Neural cell (in vitro differentiated cells): ENCODE measurements at regions not wholly inside any gene's neighbourhood (a gene's known extent, or its start where the extent isn't known, plus 50 kb on each side); places are given as distances from the start of the nearest gene placed in this dataset.

ENCODE experiments used
- H2AFZ ChIP-seq: fragments of 200-600, 300-800 bp; sonication (generic), shearing (Covaris generic); 2 replicates; pipeline ENCODE4 v1.6.0; 2014; ENCODE audit warnings: low read depth, mild to moderate bottlenecking, antibody characterized with exemption, low read length, moderate library complexity
- H3F3A ChIP-seq: fragments of 200-600 bp; shearing (Covaris generic); 2 replicates; pipeline ENCODE4 v1.6.1; 2016; ENCODE audit warnings: mild to moderate bottlenecking, moderate library complexity, mixed read lengths, antibody characterized with exemption, low read length; ENCODE audit not compliant: insufficient read depth, poor library complexity, severe bottlenecking
- H3K27ac ChIP-seq: fragments of 200-600, 300-800 bp; sonication (generic), shearing (Covaris generic); 2 replicates; pipeline ENCODE4 v1.5.1; 2014; ENCODE audit warnings: mild to moderate bottlenecking, low read length, moderate library complexity
- H3K27me3 ChIP-seq: fragments of 300-800, 200-600 bp; sonication (generic), shearing (Covaris generic); 2 replicates; pipeline ENCODE4 v1.6.0; 2014; ENCODE audit warnings: mild to moderate bottlenecking, low read depth, low read length, moderate library complexity; ENCODE audit not compliant: insufficient read depth
- H3K36me3 ChIP-seq: fragments of 300-800, 200-600 bp; sonication (generic), shearing (Covaris generic); 2 replicates; pipeline ENCODE4 v1.5.1; 2014; ENCODE audit warnings: mild to moderate bottlenecking, antibody characterized with exemption, low read length, moderate library complexity; ENCODE audit not compliant: insufficient read depth
- H3K4me2 ChIP-seq: fragments of 300-800, 200-600 bp; sonication (generic), shearing (Covaris generic); 2 replicates; pipeline ENCODE4 v1.6.0; 2014; ENCODE audit warnings: mild to moderate bottlenecking, low read length
- H3K4me3 ChIP-seq: fragments of 300-800, 200-600 bp; sonication (generic), shearing (Covaris generic); 2 replicates; pipeline ENCODE4 v1.5.1; 2014; ENCODE audit warnings: mild to moderate bottlenecking, low read length, moderate library complexity
- H3K79me2 ChIP-seq: fragments of 200-600 bp; shearing (Covaris generic); replicated peaks from 2 replicates; pipeline ENCODE4 v1.6.0; 2014; ENCODE audit warnings: mild to moderate bottlenecking, low read length, moderate library complexity; ENCODE audit not compliant: insufficient read depth
- H3K9ac ChIP-seq: fragments of 300-800, 200-600 bp; sonication (generic), shearing (Covaris generic); 2 replicates; pipeline ENCODE4 v1.6.1; 2016; ENCODE audit warnings: mild to moderate bottlenecking, low read length, mixed read lengths
- H3K9me2 ChIP-seq: fragments of 200-600 bp; shearing (Covaris generic); 2 replicates; pipeline ENCODE4 v1.6.1; 2016; ENCODE audit warnings: mild to moderate bottlenecking, low read length, mixed read lengths; ENCODE audit not compliant: insufficient read depth
- H3K9me3 ChIP-seq: fragments of 200-600, 300-800 bp; sonication (generic), shearing (Covaris generic); 2 replicates; pipeline ENCODE4 v1.6.1; 2016; ENCODE audit warnings: mild to moderate bottlenecking, mixed run types, low read length, moderate library complexity, mixed read lengths
- H4K20me1 ChIP-seq: fragments of 200-600 bp; shearing (Covaris generic); 2 replicates; pipeline ENCODE4 v1.6.1; 2016; ENCODE audit warnings: mild to moderate bottlenecking, mixed run types; ENCODE audit not compliant: insufficient read depth
- EP300 ChIP-seq: fragments of 450-650 bp; conservative IDR thresholded peaks from 2 replicates; pipeline ENCODE4 v1.6.1; 2014; ENCODE audit warnings: antibody characterized with exemption, mild to moderate bottlenecking, moderate library complexity; ENCODE audit not compliant: poor library complexity, severe bottlenecking
- EZH2 ChIP-seq: fragments of 200-600, 300-800 bp; shearing (Covaris generic), sonication (generic); IDR thresholded peaks from 2 replicates; pipeline ENCODE4 v1.6.1; 2014; ENCODE audit warnings: antibody characterized with exemption, low read length, borderline replicate concordance, mild to moderate bottlenecking; ENCODE audit not compliant: insufficient read depth, poor library complexity, severe bottlenecking
- MXI1 ChIP-seq: fragments of 450-650 bp; conservative IDR thresholded peaks from 2 replicates; pipeline ENCODE4 v1.6.1; 2014; ENCODE audit warnings: antibody characterized with exemption, mild to moderate bottlenecking; ENCODE audit not compliant: poor library complexity, severe bottlenecking
- POLR2AphosphoS5 ChIP-seq: IDR thresholded peaks from 2 replicates; pipeline ENCODE4 v1.6.1; 2012
- RAD21 ChIP-seq: fragments of 450-650 bp; conservative IDR thresholded peaks from 2 replicates; pipeline ENCODE4 v1.6.1; 2014; ENCODE audit warnings: antibody characterized with exemption, mild to moderate bottlenecking, moderate library complexity
- SMC3 ChIP-seq: fragments of 450-650 bp; conservative IDR thresholded peaks from 2 replicates; pipeline ENCODE4 v1.6.1; 2014; ENCODE audit warnings: antibody characterized with exemption, mild to moderate bottlenecking, moderate library complexity; ENCODE audit not compliant: poor library complexity
- TAF1 ChIP-seq: IDR thresholded peaks from 2 replicates; pipeline ENCODE4 v1.6.1; 2012; ENCODE audit warnings: low read depth
- TF ChIP-seq, protein P1 (sequence below): IDR thresholded peaks from 2 replicates; pipeline ENCODE4 v1.6.1; 2012; ENCODE audit warnings: borderline replicate concordance
- TF ChIP-seq, protein P2 (sequence below): fragments of 450-650 bp; IDR thresholded peaks from 2 replicates; pipeline ENCODE4 v1.5.1; 2014; ENCODE audit warnings: antibody characterized with exemption, mild to moderate bottlenecking, moderate library complexity; ENCODE audit not compliant: poor library complexity, severe bottlenecking

DNA sequence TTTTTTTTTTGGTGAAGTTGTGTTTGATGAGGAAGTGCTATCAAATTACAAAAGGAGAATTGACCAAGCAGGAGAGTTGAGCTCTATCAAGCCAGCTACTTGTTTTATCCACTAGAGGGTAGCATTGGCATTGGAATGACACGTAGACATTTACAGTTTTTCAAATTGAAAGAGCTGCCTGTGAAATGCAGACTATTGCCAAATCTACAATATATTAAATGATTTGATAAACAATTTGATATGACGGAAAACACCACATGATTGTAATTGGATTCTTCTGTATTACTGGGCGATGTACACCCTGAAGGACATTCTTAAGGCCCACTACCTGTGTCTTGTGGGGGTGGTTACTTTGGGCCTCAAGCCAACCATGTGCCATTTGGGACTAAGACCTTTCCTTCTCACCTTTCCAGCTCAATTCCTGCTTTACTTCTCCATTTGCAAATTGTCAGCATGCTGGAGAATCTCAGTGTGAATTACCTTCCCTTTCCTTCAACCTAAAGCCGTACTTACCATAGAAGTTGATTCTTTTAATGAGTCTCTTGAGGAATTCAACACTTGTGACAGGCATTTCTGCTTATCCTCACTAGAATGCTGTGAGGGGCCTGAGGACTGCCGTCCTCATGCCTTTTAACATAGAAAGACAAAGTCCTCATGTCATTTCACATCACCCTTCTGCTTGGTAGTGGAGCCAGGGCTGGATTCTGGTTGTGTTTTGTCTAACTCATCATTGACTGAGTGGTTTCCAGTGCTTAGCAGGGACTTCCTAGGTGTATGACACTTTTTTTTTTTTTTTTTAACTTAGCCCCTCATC is 134.8 kb upstream of the THUMPD2 start:
- no peaks in the 10 kb centered on the region for H3F3A ChIP-seq
- H3K4me3 ChIP-seq, result no peak overlapping the region
- H3K27ac ChIP-seq, result no peak overlapping the region
- no peaks in the 10 kb centered on the region for H3K79me2 ChIP-seq
- H4K20me1 ChIP-seq, result no peaks in the 10 kb centered on the region
- TF ChIP-seq MXI1, result no peak
- TF ChIP-seq TAF1, result no peak
- TF ChIP-seq, protein P1, sequence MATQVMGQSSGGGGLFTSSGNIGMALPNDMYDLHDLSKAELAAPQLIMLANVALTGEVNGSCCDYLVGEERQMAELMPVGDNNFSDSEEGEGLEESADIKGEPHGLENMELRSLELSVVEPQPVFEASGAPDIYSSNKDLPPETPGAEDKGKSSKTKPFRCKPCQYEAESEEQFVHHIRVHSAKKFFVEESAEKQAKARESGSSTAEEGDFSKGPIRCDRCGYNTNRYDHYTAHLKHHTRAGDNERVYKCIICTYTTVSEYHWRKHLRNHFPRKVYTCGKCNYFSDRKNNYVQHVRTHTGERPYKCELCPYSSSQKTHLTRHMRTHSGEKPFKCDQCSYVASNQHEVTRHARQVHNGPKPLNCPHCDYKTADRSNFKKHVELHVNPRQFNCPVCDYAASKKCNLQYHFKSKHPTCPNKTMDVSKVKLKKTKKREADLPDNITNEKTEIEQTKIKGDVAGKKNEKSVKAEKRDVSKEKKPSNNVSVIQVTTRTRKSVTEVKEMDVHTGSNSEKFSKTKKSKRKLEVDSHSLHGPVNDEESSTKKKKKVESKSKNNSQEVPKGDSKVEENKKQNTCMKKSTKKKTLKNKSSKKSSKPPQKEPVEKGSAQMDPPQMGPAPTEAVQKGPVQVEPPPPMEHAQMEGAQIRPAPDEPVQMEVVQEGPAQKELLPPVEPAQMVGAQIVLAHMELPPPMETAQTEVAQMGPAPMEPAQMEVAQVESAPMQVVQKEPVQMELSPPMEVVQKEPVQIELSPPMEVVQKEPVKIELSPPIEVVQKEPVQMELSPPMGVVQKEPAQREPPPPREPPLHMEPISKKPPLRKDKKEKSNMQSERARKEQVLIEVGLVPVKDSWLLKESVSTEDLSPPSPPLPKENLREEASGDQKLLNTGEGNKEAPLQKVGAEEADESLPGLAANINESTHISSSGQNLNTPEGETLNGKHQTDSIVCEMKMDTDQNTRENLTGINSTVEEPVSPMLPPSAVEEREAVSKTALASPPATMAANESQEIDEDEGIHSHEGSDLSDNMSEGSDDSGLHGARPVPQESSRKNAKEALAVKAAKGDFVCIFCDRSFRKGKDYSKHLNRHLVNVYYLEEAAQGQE, result no peak
- peak; percentile 98 for TF ChIP-seq RAD21
- TF ChIP-seq POLR2AphosphoS5, result no peak
- peak; percentile 96 for TF ChIP-seq SMC3
- TF ChIP-seq, protein P2, sequence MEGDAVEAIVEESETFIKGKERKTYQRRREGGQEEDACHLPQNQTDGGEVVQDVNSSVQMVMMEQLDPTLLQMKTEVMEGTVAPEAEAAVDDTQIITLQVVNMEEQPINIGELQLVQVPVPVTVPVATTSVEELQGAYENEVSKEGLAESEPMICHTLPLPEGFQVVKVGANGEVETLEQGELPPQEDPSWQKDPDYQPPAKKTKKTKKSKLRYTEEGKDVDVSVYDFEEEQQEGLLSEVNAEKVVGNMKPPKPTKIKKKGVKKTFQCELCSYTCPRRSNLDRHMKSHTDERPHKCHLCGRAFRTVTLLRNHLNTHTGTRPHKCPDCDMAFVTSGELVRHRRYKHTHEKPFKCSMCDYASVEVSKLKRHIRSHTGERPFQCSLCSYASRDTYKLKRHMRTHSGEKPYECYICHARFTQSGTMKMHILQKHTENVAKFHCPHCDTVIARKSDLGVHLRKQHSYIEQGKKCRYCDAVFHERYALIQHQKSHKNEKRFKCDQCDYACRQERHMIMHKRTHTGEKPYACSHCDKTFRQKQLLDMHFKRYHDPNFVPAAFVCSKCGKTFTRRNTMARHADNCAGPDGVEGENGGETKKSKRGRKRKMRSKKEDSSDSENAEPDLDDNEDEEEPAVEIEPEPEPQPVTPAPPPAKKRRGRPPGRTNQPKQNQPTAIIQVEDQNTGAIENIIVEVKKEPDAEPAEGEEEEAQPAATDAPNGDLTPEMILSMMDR, result peak; percentile 90
- no peak for TF ChIP-seq EP300
- TF ChIP-seq EZH2, result no peak
- no peak overlapping the region for H3K9ac ChIP-seq
- no peaks in the 10 kb centered on the region for H3K27me3 ChIP-seq
- H3K4me2 ChIP-seq, result no peak overlapping the region
- H3K36me3 ChIP-seq, result no peaks in the 10 kb centered on the region
- no peak overlapping the region for H2AFZ ChIP-seq
- H3K9me2 ChIP-seq, result no peaks in the 10 kb centered on the region
- no peaks in the 10 kb centered on the region for H3K9me3 ChIP-seq

DNA sequence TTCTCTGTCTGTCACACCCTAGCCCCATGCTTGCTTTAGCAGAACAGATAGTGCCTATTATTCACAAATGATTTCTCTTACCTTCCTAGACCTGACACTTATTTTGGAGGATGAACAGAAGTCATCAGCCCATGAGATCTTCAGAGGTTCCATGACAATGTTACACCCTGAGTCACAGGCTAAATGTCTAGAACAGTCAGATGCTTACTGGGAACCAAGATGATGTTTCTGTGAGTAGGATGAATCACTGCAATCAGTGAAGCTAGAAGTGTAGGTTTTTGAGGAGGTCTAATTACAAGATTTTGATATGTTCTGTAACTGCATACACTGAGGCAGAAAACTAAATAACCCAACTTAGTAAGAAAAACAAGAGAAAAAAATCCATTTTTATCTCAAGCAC is 123.0 kb upstream of the THUMPD2 start:
- H3K27me3 ChIP-seq, result no peaks in the 10 kb centered on the region
- no peak overlapping the region for H3K4me2 ChIP-seq
- no peaks in the 10 kb centered on the region for H3K9me2 ChIP-seq
- no peak overlapping the region for H3K9ac ChIP-seq
- H3K9me3 ChIP-seq, result peaks cover 3% of the 10 kb centered on the region
- no peaks in the 10 kb centered on the region for H3K79me2 ChIP-seq
- H3K36me3 ChIP-seq, result no peaks in the 10 kb centered on the region
- no peaks in the 10 kb centered on the region for H4K20me1 ChIP-seq
- TF ChIP-seq MXI1 (no peak), EP300 (no peak), RAD21 (no peak), TAF1 (no peak), POLR2AphosphoS5 (no peak), SMC3 (no peak), EZH2 (no peak)
- TF ChIP-seq, protein P1, result no peak
- TF ChIP-seq, protein P2, result no peak
- no peak overlapping the region for H3K27ac ChIP-seq
- no peak overlapping the region for H2AFZ ChIP-seq
- H3F3A ChIP-seq, result no peaks in the 10 kb centered on the region
- H3K4me3 ChIP-seq, result no peak overlapping the region
